NCI-H2029 (cell line): ENCODE measurements at regions not wholly inside any gene's neighbourhood (a gene's known extent, or its start where the extent isn't known, plus 50 kb on each side); places are given as distances from the start of the nearest gene placed in this dataset.
"Not testable (repeated sequence)": the region's sequence is repeated elsewhere in the genome, so short reads cannot be mapped to it uniquely, and the experiment has no call there.

Experiments used
- DNase-seq: peaks from one replicate; lab custom pipeline; 2025; lab: John Stamatoyannopoulos, UW

DNA sequence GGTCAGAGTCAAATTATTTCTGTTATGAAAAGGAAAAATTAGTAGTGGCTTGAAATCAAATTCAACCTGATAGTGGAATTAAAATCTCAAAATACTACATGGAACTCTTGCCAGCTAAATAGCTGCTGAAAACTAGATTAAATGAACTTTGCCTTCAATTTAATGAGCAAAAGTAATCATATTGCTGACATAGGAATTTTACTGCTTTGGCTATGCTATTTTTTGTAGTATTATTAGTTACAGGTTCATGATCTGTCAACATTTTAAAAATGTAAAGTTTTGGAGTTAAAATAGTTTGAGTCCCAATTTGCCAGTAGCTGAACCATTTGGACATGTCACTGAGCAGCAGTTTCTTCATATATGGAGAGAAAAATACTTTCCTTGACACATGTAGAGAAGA, 81.4 kb downstream of the RERGL start:
- no peak for DNase-seq

DNA sequence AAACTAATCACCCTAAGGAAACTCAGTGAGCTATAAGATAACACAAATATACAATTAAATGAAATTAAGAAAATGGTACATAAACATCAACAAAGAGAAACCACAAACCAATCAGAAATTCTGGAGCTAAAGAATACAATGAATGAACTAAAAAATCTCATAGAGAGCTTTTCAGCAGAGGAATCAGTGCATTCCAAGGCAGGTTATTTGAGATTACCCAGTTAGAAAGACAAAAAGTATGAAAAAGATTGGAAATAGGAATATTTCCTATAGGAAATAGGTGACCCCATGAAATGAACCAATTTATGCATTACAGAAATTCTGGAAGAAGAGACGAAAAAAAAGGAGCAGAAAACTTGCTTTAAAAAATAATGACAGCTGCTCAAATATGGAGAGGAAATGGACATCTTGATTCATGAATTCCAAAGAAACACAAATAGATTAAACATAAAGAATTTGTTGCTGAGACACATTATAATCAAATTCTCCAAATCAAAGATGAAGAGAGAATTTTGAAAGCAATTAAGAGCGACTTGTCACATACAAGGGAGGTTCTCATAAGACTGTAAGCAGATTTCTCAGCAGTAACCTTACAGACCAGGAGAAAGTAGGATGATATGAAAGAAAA, 90.7 kb downstream of the RERGL start:
- DNase-seq, result no peak

DNA sequence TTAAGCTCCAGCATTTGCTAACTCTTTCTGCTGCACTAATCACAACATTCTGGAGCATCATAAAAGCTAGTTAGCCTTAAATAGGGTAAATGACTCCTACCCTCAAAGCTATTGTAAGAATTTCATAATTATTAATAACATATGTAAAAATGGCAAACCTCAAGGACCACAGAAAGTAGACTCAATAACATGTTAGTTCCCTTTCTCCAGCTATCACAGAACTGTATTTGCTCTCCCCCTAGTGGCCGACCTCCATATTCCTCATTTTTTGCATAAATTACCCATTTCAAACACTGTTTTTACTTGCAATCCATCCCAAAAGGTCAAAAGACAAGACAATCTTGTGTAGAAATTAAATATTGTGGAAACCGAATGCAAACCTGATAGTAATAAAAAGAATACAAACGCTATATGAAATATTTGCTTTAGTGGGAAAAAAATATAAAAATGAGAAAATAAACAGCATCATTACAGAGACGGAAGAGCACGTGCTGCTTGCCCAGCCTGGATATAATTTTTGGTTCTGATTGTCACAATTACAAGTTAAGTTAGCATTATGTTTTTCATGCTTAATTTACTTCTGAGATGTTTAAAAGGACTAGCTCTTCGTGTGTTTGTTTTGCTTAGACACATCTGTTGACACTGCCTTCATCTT, 97.9 kb downstream of the RERGL start:
- peak; percentile 0 for DNase-seq

DNA sequence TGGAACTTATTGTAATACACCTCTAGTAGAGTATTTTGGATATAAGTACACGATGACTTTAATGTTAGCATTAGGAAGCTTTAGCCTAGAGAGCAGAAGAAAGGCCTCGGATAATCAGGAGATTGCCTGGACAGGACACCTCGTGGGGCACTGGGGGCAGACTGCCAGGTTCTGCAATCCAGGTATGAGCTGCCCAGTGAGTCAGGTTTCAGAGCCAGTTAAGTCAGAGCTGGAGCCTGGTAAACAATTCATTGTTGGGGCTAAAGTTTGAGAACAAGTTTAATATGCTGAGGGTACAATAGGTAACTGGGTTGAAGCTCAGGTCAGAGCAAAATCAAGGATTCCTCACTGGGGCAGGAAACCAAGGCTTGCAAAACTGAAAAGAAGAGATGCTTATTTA, 107.4 kb downstream of the RERGL start:
- no peak for DNase-seq

DNA sequence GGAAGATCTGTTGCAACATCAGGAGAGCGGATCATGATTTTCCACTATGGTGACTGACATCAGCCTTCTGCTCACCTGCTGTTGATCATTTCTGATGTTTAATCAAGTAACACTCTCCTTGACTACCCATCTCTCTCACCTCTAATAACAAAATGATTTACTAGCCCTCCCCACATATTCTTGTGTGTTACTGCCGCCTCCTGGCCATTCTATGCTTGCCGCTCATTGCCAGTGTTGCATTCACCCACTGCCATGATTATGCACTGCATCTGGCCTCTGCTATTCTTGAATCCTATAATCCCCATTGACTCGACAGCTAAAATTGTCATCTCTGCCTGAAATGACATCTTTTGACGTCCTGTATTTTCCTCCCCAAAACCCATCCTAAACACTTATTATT, 113.8 kb downstream of the RERGL start:
- DNase-seq, result no peak

DNA sequence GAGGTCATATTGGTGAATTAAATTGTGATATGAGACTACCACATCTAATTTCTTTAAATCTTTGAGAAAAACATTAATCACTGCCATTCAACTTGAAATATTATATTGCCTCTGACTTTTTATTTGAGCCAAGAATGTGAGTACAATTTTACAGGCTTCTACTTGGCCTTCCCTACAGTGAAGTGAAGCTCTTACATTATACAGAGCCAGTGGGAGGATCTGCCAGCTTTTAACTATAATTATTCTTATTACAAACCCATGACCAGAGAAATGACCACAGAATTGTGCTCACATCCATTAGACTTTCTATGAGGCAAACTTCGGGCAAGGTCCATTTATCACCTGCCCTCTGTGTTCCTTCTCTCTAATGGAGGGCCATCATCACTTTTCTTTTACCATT, 114.2 kb downstream of the RERGL start:
- DNase-seq, result no peak

DNA sequence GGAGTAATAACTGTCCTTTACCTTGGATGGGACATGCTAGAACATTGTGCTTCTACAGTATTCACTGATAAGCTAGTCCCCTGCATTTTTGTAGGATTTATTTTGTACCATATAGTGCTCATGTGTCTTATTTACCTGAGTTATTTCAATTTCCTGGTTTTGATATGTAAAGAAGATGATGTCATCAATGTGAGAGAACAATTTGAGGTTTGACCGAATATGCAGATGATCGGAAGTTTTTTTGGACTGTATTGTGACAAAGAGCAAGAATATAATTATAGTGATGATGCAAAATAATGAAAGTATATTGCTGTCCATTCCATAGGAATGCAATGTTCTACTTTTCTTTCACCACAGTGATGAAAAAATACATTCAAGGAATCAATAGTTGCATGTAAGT, 114.8 kb downstream of the RERGL start:
- no peak for DNase-seq

DNA sequence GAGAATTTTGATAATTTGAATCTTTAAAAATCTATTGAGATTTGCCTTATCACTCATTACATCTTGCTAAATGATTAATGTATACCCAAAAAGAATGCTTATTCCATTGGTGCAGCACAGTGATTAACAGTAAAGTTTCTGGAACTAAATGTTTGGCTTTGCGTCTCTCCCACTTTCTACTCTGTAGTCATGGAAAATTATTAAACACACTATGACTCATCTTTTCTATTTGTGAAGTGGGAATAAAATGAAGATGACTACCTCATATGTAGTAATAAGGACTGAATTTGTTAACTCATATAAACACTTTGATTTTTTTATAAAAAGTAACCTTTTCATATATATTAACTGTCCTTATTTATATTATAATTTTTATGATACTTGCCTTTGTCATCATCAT, 118.1 kb downstream of the RERGL start:
- no peak for DNase-seq

DNA sequence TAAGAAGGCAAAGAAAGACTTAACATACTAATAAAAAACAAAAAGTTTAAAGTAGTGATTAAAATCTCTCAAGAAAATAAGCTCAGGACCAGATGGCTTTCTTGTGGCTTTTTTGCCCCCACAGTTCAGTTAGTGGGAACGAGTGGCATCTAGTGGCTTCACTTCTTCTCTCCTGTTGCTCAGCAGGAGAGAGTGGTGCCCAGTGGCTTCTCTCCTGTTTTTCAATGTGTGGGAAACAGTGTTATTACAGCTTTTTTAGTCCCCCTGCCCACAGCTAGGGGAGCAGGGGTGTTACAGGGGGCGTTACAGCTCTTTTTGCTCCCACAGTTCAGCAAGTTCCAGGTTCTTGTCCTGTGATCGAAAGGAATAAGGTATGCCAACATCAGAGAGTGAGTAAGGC, 135.2 kb downstream of the RERGL start:
- no peak for DNase-seq

DNA sequence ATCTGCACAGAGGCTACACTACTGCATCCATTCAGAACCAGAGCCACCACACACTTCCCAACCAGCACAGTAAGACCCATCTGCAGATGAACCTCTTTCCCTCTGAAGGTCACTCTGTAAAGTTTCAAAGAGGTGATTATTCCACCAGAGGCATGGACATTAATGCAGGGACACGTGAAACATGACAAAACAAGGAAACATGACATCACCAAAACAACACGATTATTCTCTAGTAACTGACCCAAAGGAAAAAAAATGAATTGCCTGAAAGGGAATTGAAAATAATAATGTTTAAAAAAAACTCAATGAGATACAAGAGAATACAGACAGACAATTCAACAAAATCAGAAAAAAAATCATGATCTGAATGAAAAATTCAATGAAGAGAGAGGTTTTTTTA, 139.1 kb downstream of the RERGL start:
- DNase-seq, result no peak

DNA sequence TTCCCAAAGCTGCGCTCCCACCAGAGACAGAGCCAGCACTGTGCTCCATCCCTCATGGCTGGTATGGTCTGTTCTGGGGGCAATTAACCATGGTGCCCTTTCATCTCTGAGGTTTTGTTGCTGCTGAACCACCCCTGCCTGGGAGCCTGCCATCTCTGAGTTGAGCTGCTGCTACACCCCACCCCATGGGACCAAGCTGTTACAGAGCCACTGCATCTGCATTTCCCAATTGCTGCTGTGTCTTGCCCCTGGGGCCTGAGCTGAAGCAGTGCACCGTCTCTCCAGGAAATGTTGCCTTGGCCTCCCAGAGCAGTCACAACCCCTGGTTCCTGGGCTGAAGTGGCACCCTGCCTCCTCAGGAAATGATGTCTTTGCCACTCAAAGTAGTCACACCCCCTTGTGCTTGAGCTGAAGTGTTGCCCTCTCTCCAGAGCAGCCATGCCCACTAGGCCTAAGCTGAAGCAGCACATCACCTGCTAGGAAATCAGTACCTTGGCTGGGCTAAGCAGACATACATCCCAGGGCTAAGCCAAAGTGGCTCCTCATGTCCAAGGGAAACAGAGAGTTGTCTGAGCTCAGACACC, 140.3 kb downstream of the RERGL start:
- DNase-seq, result no peak

DNA sequence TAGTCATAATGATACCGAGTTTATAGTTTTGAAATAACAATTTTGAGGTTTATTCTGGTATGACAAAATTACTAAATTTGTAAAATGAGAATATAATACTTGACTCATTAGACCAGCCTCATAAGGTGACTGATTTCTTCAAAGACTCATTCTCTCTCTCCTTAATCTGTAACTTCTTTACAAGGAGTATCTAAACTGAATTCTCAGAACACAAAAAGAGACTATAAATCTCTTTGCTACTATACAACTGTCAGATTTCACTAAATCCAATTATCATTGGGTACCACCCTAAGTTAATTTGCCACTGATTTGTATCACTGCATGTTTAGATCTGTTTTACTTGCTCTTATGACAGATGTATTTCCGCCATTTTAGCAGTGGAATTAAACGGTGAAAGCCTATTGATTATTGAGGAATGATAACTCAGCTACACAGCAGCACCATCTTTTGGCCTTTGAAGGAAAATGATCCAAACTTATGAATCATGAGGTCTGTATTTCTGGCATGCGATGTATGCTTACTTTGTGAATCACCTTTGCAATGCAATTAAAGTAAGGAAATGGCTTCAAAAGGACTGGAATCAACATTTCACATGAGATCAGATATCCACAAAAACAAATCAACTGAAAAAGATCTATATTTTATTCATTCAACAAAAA, 161.2 kb downstream of the RERGL start:
- no peak for DNase-seq

DNA sequence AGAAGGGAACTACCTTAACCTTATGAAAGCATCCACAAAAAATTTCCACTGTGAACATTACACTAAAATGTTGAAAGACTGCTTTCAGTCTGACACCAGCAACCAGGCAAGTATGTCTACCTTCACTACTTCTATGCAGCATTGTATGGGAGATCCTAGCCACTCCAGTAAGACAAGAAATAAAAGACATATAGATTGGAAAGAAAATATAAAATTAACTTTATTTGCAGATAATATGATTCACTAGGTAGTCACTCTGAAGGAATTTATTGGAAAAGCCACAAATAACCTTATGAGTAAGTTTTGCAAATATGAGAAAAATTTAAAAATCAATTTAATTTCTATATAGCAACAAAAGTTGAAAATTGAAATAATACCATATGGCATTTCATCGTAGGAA, 172.0 kb downstream of the RERGL start:
- DNase-seq, result no peak

DNA sequence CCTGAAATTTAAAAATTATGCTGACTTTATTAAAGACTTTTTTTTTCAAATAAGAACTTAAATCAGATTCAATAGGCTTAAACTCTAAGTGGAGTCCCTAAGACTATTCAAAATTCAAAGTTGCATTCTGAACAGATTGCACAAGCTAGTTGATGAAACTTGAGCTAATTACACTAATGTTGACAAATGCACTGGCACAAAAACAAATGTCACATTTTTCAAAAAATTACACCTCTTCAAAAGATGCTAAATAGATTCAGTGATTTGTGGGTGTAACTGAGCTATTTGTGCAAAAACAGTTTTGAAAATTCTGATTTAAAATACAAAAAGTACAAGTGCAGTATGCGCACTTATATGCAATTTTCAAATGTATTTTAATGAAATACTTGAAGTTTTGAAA, 205.4 kb downstream of the RERGL start:
- DNase-seq, result no peak

DNA sequence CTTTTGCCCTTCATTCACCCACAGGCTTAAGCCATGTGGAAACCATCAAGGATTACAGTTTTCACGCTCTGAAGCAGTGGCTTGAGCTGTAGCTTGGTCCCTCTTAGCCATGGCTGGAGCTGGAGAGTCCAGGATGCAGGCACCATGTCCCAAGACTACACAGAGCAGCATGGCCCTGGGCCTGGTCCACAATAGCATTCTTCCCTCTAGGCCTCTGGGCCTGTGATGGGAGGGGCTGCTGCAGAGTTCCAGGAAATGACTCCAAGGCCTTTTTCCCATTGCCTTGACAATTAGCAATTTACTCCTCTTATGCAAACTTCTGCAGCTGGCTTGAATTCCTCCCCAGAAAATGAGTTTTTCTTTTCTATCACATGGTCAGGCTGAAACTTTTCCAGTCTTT, 211.3 kb downstream of the RERGL start:
- DNase-seq, result no peak

DNA sequence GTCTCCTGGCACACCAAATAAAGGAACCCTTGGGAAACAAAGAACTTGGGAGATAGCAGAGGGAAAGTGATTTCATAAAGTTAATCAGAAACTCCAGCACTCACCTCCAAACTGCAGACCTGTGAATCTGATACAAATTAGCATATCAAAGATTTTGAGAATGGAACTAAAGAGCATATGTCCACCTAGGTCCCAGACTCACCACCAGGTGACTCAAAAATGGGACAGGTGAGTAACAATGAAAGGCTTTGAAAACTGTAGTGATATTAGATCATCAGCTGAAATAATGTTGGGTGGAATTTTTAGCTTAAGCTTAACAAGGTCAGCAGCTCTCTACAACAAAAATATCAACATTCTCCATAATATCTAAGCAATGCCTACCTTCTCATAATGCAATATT, 214.8 kb downstream of the RERGL start:
- DNase-seq, result no peak

DNA sequence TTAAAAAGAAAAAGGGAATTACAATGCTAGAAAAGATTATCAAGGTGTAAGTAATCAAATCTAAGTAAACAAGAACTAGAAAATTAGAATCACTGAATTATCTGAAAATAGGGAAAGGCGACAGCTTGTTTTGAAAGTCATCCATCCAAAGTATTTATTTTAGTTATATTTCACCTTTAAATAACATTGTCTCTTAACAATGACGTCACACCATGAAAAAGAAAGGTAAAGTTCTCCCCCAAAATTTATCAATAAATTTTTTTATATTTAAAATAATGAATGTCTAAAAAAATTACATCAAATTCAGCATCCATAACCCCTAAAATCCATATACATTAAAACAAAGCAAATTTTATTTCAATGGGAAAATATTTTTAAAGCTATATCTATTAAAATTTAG, 223.2 kb downstream of the RERGL start:
- DNase-seq, result no peak

DNA sequence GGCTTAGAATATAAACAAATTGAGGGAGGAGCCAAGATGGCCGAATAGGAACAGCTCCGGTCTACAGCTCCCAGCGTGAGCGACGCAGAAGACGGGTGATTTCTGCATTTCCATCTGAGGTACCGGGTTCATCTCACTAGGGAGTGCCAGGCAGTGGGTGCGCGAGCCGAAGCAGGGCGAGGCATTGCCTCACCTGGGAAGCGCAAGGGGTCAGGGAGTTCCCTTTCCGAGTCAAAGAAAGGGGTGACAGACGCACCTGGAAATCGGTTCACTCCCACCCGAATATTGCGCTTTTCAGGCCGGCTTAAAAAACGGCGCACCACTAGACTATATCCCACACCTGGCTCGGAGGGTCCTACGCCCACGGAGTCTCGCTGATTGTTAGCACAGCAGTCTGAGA, 234.4 kb downstream of the RERGL start:
- not testable (repeated sequence) for DNase-seq

DNA sequence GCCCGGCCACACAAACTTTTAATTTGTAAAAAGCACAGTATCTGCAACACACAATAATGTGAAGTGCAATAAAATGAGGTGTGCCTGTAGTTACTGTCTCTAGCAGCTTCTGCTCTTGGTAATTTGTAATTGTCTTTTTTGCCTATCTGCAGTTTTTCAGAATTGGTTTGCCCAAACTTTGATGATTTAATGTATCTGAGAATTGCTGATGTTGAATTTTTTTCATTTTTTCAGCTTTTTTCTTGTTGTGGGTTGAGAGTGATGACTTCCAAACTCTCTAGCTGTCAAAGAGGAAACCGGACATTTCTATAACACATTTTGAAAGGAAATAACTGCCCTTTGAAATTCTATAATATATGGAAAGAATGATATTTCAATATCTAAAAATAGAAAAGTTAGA, 236.9 kb downstream of the RERGL start:
- no peak for DNase-seq

DNA sequence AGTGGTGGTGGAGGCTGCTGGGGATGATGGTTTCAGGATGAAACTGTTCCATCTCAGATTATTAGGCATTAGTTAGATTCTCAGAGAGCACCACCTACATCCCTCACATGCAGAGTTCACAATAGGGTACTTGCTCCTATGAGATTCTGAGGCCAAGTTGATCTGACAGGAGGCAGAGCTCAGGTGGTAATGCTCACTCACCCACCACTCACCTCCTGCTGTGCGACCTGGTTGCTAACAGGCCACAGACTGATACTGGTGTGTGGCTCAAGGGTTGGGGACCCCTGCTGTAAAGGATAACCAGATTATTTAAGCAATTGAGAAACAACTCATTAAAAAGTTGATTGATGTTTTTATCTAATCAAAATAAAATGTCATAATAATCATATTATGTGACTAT, 248.5 kb downstream of the RERGL start:
- no peak for DNase-seq

DNA sequence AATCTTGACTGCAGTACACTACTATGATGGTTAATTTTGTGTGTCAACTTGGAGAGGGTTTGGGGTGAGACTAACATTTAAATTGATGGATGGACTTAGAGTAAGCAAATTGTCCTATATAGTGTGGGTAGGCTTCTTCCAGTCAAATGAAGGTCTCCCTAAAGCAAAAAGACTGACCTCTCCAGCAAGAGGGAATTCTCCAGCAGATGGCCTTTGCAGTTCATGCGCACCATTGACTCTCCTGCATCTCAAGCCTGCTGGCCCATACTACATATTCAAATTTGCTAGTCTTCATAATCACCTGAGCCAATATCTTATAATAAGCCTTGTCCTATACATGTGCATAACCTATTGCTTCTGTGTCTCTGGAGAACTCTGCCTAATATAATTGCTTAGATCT, 260.2 kb downstream of the RERGL start:
- DNase-seq, result no peak

DNA sequence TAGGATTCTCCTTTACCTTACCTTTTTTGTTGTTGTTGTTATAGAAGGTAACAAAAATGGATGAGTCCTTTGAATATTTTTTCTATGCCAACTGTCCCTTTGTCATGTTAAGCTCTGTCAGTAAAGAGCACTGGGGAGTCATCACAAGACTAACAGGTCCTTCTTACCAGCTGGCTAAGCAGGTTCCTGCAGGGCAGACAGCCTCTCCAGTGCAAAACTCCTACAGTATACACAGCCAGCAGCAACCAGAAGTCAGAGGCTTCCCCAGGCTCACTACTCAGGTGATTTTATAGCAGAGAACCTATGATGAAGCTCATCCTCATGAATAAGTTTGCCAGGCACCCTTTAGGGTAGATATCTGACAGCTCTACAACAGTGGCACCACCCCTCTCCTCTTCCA, 271.1 kb downstream of the RERGL start:
- no peak for DNase-seq

DNA sequence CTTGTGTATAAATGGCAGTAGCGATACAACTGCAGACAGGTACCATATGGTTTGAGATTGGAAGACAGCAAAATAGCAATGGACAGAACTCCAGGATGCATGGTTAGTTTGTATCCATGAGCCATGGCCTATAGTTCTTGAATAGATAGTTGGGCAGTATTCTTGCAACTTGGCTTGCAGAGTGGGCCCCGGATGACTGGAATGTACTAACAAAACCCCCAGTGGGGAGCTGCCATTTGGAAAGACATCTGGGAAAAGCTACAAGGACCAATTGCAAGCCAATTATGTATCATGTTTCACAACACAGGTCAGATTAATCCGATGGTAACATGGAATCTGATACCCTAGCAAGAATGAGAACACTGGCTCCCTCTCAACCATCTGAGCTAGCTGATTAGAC, 279.6 kb downstream of the RERGL start:
- no peak for DNase-seq
